HG02763 (cell line): ENCODE measurements at regions not wholly inside any gene's neighbourhood (a gene's known extent, or its start where the extent isn't known, plus 50 kb on each side); places are given as distances from the start of the nearest gene placed in this dataset.
"Not testable (repeated sequence)": the region's sequence is repeated elsewhere in the genome, so short reads cannot be mapped to it uniquely, and the experiment has no call there.

Experiments
- ATAC-seq: cut with Tn5 transposase; IDR thresholded peaks from one replicate; pipeline ENCODE4 v1.9.1; 2021; ENCODE audit warnings: mild to moderate bottlenecking, moderate library complexity; ENCODE audit not compliant: unreplicated experiment

DNA sequence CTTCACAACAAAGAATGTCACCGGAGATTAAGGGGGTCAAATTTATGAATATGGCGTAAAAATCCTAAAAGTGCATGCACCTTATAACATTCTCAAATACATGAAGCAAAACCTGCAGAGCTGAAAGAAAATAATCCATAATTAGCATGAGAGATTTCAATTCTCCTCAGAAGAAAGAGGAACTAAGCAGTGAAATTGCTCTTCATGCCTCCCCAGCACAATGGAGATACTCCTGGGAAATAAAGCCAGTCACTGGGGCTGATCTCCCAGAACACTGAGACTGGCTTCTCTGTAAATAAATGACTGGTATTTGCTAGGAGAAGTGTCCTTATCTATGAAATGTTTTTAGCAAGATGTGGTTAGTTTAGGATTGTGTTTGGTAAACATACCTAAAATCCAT lies 68.1 kb downstream of the GOLGA6L6 start:
- ATAC-seq = not testable (repeated sequence)

DNA sequence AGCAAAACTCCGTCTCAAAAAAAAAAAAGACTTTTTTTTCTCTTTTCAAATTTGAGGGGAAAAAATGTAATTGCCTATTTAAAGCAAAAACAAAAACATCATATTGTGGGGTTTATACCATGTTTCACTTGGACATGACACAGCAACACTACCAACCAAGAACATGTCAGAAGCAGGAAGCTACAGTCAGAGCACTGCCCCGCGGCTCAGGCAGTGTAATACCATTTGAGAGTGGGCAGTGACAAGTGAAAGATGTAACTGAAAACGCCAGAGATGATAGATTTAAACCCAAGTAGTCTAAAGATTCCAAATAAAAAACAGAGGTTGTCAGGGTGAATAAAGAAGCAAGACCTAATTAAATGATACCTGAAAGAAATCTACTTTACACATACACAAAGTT lies 68.6 kb downstream of the GOLGA6L6 start:
- not testable (repeated sequence) for ATAC-seq

DNA sequence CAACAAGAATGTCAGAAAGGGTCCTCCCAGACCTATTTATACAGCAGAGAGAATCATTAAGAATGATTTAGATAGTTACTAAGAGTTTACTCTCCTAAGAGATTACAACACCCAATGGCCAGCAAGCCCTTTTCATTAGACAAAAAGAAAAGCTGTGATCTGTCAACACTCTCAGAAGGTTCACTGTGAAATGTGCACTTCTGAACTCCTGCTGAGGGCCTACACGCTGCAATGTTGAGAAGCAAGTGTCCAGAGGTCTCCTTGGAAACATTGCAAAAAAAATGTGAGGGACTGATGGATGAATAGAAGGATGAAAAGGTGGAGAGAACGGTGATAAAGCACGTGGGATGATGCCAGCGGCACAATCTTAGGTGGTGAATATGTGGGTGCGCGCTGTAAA lies 70.8 kb downstream of the GOLGA6L6 start:
- not testable (repeated sequence) for ATAC-seq

DNA sequence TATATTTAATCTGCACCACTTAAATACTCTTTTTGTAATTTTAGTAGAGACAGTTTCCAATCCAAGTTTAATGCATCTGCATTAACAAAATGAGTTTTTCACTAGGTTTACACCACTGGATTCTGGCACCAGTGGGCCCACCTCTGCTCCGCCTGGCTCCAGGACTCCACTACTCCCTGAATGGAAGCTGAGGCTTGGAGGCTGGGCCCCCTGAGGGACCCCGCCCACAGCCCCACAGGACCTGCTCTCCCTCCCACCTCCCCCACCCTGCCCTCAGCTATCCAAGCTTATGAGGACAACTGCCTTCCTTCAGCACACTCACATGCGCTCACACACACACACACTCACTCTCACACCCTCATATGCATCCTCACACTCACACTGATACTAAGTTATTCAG lies 100.5 kb downstream of the GOLGA6L6 start:
- ATAC-seq = not testable (repeated sequence)

DNA sequence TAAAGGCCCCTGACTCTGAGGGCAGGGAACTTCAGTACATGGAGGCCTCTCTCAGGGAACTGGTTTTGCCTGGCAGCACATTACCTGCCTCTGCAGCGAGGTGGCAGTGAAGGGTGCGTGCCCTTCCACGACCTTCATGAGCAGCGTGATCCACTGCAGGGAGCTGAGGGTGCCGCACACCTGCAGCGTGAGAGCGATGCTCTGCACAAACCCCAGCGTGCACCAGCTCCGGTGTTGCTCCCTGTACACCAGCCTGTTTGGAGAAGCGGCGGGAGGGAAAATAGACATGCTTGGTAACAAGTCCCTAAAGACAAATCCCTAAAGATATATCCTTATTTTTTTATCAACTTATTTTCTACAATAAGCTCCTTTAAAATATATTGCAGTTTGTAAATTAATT lies 101.2 kb downstream of the GOLGA6L6 start:
- ATAC-seq = not testable (repeated sequence)

DNA sequence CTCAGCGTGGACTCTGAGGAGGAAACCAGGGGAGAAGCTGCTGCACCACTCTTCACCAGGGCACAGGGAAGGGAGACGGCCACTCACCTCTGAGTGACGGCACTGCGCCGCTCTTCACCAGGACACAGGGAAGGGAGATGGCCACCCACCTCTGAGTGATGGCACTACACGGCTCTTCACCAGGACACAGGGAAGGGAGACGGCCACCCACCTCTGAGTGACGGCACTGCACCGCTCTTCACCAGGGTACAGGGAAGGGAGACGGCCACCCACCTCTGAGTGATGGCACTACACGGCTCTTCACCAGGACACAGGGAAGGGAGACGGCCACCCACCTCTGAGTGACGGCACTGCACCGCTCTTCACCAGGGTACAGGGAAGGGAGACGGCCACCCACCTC lies 102.5 kb downstream of the GOLGA6L6 start:
- ATAC-seq = not testable (repeated sequence)

DNA sequence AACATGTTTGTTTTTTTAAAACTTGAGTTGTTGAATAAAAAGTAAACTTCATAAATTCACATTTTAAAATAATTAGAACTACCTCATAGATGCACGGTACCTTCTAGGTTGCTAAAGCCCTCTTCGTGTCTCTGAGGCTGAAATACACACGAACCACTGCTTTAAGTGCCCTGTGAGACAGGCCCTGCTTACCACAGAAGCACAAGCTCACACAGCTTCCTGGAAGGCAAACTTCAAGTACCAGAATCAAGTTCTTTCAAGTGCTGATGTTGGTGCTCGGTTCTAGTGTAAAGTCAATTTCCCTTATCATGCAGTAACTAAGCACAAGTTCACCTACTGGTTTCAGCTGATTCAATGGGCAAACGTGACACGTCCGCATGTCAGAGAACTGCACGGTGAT lies 103.3 kb downstream of the GOLGA6L6 start:
- not testable (repeated sequence) for ATAC-seq

DNA sequence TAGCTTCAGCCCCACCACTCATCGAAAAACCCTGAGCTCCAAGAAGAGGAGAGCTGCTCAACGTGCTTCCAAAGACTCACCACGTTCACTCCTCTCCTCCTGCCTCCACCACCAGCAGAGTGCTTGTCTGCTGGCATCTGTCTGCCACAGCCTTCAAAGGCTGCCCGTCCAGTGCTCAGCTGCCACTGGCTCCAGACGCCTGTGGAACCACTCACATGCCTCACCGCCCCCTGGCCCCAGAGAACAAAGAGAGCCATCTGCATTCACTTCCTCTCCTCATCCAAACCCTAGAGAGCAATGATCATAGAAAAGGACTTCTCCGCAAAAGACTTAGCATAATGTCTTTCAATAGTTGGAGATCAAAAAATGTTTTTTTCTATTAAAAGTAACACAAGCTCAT lies 108.1 kb downstream of the GOLGA6L6 start:
- ATAC-seq = not testable (repeated sequence)

DNA sequence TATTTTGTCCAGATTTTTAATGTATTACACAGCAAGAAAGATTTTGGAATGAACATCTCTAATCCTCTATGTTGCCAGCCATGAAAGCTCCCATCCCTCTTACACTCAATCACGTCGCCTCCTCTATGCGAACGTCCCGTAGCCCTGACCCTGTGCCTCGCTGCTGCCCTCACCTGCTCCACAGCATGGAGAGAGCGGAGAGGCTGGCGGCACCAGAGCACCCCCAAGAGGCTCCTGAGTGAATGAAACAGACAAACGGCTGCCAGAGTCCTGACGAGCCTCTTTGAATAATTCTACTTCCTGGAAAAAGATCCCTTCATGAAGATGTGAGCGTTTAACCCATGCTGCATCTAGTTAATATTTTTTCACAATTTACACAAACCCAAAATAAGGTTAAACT lies 111.1 kb downstream of the GOLGA6L6 start:
- not testable (repeated sequence) for ATAC-seq

DNA sequence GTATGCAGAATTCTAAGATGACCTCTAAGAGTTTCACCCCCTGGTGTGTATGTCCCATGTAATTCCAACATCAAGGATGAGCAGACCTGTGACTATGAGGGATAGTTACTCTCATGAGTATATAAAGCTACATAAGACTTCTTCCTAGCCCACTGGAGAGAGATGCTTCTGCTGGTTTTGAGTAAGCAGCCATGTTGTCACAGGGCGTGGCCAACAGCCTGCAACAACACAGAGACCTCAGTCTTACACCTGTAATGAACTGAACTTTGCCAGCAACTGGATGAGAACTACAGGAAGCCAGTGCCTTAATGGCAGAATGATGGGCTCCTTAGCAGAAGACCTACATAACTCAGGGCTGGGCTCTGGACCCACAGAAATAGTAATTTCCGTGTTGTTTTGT lies 120.9 kb downstream of the GOLGA6L6 start:
- ATAC-seq = not testable (repeated sequence)

DNA sequence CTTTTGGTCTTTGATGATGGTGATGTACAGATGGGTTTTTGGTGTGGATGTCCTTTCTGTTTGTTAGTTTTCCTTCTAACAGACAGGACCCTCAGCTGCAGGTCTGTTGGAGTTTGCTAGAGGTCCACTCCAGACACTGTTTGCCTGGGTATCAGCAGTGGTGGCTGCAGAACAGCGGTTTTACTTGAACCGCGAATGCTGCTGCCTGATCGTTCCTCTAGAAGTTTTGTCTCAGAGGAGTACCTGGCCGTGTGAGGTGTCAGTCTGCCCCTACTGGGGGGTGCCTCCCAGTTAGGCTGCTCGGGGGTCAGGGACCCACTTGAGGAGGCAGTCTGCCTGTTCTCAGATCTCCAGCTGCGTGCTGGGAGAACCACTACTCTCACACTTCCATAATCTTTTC lies 125.0 kb downstream of the GOLGA6L6 start:
- ATAC-seq = not testable (repeated sequence)

DNA sequence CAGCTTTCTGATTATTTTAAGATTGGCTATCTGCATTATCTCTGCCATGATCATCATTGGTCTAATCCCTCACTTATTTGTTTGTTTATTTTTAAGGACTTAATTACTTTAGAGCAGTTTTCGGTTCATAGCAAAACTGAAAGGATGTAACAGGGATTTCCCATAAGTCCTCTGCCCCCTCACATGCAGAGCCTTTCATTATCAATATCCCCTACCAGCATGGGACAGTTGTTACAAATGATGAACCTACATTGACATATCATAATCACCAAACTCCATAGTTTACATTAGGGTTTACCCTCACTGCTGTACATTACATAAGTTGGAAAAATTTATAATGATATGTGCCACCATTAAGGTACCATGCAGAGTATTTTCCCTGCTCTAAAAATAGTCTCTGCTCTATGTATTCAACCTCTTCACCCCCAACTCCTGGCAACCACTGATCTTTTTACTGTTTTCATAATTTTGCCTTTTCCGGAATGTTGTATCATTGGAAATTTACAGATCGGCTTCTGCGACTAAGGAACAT lies 131.9 kb downstream of the GOLGA6L6 start:
- not testable (repeated sequence) for ATAC-seq

DNA sequence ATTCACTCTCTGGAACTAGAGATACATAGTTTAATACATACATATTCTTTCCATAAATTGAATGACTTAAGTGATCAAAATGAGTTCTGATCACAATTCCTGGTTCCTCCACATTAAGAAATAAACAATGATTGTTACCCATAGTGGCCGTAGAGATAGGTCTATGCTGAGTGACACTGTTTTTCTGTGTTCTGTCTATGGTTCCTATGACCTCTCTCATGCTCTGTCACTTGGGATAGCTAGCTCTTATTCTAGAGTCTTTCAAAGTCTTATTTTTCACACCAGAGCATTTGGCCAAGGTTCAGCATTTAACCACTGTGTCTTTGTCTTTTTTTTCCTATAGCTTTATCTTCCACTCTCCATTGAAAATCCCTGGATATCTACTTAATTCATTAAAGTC lies 132.4 kb downstream of the GOLGA6L6 start:
- ATAC-seq = no peak

DNA sequence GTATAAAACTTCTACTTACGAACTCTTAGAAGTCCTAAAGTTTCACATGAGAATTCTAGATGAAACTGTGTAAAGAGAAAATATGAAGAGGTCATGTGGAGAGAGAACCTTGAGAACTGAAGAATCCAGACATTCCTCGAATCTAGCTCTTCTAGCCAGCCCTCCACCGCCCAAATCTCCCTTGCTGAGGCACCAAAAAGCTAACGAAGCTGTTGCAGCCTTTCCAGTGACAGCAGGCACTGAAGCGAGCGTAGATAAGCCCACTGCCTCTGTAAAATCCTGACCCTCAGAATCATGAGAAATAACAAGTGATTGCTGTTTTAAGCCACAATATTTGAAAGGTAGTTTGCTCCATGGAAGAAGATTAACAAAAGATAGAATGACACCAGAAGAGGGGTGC lies 134.0 kb downstream of the GOLGA6L6 start:
- ATAC-seq = no peak

DNA sequence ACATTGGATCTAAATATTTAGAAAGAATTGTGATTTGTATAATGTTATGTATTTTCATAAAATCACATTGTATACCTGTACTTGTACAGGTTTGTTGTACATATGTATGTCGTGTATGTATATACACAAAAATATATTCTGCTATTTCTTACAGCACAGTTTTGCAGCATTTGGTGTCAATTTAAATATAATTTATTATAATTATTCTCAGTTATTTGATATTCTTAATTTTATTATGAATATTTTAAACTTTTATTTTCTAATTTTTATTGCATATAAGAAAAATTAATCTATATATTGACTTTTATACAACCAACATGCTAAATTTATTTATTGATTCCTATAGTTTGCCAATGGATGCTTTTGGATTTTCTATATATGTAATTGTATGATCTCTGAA lies 137.0 kb downstream of the GOLGA6L6 start:
- ATAC-seq = not testable (repeated sequence)

DNA sequence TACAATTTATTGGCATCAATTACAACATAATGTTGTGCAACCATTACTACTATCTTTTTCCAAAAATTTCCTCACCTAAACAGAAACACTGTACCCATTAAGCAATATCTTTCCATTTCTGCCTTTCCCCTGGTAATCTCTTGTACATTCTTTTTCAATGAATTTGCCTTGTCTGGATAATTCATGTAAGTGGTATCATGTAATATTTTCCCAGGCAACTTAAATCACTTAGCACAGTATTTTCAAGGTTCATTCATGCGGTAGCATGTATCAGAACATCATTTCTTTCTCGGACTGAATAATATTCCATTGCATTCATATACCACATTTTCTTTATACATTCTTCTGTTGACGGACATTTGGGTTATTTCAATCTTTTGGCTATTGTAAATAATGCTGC lies 139.0 kb downstream of the GOLGA6L6 start:
- not testable (repeated sequence) for ATAC-seq

DNA sequence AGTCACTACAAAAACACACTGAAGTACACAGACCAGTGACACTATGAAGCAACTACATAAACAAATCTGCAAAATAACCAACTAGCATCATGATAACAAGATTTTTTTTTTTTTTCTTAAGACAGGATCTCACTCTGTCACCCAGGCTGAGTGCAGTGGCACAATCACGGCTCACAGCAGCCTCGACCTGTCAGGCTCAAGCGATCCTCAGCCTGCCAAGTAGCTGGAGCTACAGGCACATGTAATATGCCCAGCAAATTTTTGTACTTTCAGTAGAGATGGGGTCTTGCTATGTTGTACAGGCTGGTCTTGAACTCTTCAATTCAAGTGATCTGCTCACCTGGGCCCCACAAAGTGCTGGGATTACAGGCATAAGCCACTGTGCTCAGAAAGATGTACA lies 140.5 kb downstream of the GOLGA6L6 start:
- not testable (repeated sequence) for ATAC-seq

DNA sequence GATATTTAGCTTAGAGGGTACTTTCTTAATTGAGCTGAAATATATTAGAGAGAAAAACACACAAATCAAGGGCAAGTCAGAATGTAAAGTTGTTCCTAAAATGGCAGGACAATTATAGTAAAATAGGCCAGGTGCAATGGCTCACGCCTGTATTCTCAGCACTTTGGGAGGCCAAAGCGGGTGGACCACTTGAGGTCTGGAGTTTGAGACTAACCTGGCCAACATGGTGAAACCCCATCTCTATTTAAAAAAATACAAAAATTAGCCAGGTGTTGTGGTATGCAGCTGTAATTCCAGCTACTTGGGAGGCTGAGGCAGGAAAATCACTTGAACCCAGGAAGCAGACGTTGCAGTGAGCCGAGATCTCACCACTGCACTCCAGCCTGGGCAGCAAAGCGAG lies 142.9 kb downstream of the GOLGA6L6 start:
- ATAC-seq = not testable (repeated sequence)

DNA sequence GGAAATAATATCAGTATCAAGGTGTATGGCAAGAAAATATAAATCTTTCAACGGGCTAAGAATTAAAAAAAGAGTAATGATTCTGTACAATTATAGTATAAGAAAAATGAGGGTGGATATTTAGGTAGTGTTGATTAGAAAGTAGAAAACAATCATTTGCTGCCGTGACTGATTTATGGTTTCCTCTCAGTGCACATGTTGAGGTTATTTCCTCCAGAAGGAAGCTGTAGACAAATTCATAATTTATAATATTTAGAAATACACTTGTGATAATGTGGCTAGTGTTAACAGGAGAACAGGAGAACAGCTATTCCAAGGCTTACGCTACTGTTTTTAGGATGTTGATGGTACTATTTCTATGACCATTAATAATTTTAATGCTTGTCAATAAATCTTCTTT lies 153.4 kb downstream of the GOLGA6L6 start:
- ATAC-seq = not testable (repeated sequence)

DNA sequence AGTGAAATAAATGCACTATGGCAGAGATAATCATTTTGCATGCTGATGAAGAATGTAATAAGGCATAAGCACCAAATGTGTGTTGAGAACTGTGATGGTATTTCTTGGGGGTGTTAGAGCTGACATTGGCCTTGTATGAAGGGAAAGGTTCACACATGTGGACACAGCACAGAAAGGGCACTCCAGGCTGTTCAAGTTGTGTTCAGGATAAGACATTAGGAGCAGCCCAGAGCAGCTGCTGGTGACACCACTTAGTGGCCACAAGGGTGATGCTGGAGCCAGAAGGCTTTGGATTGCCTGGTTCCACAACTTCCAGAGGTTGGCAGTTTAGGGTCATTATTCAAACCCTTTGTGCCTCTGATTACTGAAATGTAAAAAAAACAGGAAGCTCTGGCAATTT lies 155.4 kb downstream of the GOLGA6L6 start:
- no peak for ATAC-seq

DNA sequence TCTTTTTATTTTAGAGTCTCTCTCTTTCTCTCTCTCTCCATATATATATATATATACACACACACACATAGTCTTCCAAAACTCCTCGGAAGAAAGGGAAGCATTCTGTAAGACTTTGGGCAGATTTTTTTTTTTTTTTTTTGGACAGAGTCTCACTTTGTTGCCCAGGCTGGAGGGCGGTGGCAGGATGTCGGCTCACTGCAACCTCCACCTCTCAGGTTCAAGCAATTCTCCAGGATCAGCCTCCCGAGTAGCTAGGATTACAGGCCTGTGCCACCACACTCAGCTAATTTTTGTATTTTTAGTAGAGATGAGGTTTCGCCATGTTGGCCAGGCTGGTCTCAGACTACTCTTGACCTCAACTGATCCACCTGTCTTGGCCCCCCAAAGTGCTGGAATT lies 161.4 kb downstream of the GOLGA6L6 start:
- ATAC-seq = not testable (repeated sequence)

DNA sequence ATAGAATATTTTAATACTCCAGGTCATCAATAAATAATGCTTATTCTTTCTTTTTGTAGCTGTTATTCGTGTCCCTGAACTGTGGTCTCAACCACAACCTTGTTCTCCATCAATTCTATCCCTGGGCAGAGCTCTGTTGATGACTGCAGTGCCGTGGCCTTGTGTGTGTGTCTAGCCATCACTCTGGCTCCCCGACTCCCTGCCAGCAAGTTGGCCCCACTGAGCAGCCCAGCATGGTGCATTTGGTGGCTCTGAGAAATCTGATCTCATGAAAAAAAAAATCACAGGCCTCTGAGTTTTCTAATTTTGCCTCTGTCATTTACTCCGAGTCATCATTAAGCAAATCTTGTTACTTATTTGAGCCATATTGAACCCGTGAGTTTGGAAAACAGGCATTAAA lies 164.7 kb downstream of the GOLGA6L6 start:
- ATAC-seq = no peak

DNA sequence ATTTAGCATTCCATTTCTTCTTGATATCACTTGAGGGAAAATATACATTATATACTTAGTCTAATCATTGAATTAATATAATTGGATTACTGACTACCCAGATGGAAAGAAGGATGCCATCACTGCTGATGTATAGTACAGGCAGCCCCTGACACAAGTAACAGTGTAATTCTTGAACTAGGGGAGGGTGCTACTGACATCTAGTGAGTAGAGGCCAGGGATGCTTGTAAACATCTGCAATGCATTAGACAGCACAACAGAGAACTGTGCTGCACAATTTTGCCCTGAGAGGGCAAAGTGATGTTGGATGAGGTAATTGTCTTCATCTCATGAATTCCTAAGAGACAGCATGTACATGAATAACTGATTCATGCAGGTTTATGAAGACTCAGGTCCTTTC lies 169.2 kb downstream of the GOLGA6L6 start:
- ATAC-seq = not testable (repeated sequence)
